Activated CD8-positive, alpha-beta T cell treated with anti-CD3 and anti-CD28 coated beads for 36 hours (primary cell): ENCODE measurements at regions not wholly inside any gene's neighbourhood (a gene's known extent, or its start where the extent isn't known, plus 50 kb on each side); places are given as distances from the start of the nearest gene placed in this dataset.

Experiments used
- ATAC-seq: fragments of 200-7000 bp; cut with Tn5 transposase; one replicate; pipeline ENCODE4 v1.10.0; 2021; ENCODE audit warnings: mild to moderate bottlenecking, moderate library complexity
- CTCF ChIA-PET: fragments of 350-600 bp; sonication (Branson Sonifier 250); formaldehyde crosslinking; loops from one replicate; lab custom pipeline; 2021; ENCODE audit warnings: antibody characterized with exemption; lab: Charles Lee
- POLR2A ChIA-PET: fragments of 350-600 bp; sonication (Branson Sonifier 250); formaldehyde crosslinking; loops from one replicate; lab custom pipeline; 2021; ENCODE audit warnings: antibody characterized with exemption; lab: Charles Lee
- DNase-seq: peaks from one replicate; pipeline ENCODE4 v3.0.0-alpha.2; 2020
- H3K27ac Mint-ChIP-seq: one replicate; pipeline ENCODE4 v1.8.0; 2021; ENCODE audit warnings: mild to moderate bottlenecking, mixed read lengths
- H3K27me3 Mint-ChIP-seq: one replicate; pipeline ENCODE4 v1.8.0; 2021; ENCODE audit warnings: mixed read lengths
- H3K36me3 Mint-ChIP-seq: one replicate; pipeline ENCODE4 v1.8.0; 2021; ENCODE audit warnings: low read depth, mixed read lengths
- H3K4me1 Mint-ChIP-seq: one replicate; pipeline ENCODE4 v1.8.0; 2021; ENCODE audit warnings: low read depth, mixed read lengths
- H3K4me3 Mint-ChIP-seq: one replicate; pipeline ENCODE4 v1.8.0; 2021; ENCODE audit warnings: mild to moderate bottlenecking, moderate library complexity, mixed read lengths
- H3K9me3 Mint-ChIP-seq: one replicate; pipeline ENCODE4 v1.8.0; 2021; ENCODE audit warnings: mixed read lengths
- CTCF ChIP-seq: fragments of 200-600 bp; IDR thresholded peaks from one replicate; pipeline ENCODE4 v1.8.0; 2022; ENCODE audit warnings: antibody characterized with exemption, mild to moderate bottlenecking
- intact Hi-C: fragments of 100-400 bp; cut with micrococcal nuclease; formaldehyde crosslinking; loops from one replicate; pipeline ENCODE4 v1.10.0; 2022

GRCh38 chr7:67821116-67821515 is 824.5 kb downstream of the TYW1 start:
- Mint-ChIP-seq H3K9me3 (peaks cover 16% of the 10 kb centered on the region), H3K4me3 (no peak overlapping the region), H3K36me3 (no peaks in the 10 kb centered on the region), H3K4me1 (no peaks in the 10 kb centered on the region), H3K27ac (no peak overlapping the region), H3K27me3 (no peaks in the 10 kb centered on the region)
- CTCF ChIA-PET, result no interaction called here
- DNase-seq, result no peak
- no peak for TF ChIP-seq CTCF
- POLR2A ChIA-PET, result no interaction called here
- ATAC-seq, result no peak
- intact Hi-C loops, result no loop called here

DNA sequence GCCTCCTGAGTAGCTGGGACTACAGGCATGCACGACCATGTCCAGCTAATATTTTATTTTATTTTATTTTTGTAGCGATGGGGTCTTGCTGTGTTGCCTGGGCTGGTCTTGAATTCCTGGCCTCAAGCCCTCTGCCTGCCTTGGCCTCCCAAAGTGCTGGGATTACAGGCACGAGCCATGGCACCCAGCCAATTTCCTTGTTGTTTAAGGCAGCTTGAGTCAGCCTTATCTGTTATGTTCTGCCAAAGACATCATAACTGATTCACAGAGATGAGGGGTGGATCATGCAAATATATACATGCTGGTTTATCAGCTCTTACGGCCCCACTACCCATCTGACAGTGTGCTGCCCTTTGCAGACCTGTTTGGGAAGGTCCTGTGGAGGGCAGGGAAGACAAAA is 826.7 kb downstream of the TYW1 start:
- Mint-ChIP-seq H3K4me1 (no peaks in the 10 kb centered on the region), H3K9me3 (peaks cover 12% of the 10 kb centered on the region)

DNA sequence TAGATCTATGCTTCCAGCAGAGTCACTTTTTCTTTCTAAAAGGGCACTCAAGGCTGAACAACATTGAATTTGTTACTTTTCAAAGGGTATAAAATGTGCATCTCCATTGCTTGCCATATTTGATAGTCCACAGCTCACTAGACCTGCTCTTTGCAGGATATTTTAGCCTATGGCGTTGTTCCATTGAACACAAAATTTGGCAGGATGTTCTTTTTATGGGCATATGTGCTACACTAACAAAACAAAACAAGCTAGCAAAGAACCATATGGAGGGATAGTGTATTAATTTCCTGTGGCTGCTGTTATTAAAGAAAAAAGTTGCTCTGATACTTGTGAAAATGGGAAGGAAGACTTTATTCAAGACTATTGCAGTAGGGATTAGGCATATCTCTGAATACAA is 828.7 kb downstream of the TYW1 start:
- intact Hi-C loops, result no loop called here
- CTCF ChIA-PET, result no interaction called here

More for the DNA sequence above, 826.7 kb downstream of the TYW1 start:
- no peaks in the 10 kb centered on the region for H3K36me3 Mint-ChIP-seq
- no peak overlapping the region for H3K27ac Mint-ChIP-seq
- H3K27me3 Mint-ChIP-seq, result no peaks in the 10 kb centered on the region
- intact Hi-C loops, result no loop called here
- no peak for TF ChIP-seq CTCF
- ChIA-PET CTCF (no interaction called here), POLR2A (no interaction called here)
- DNase-seq (no peak), ATAC-seq (no peak)
- H3K4me3 Mint-ChIP-seq, result no peak overlapping the region

DNA sequence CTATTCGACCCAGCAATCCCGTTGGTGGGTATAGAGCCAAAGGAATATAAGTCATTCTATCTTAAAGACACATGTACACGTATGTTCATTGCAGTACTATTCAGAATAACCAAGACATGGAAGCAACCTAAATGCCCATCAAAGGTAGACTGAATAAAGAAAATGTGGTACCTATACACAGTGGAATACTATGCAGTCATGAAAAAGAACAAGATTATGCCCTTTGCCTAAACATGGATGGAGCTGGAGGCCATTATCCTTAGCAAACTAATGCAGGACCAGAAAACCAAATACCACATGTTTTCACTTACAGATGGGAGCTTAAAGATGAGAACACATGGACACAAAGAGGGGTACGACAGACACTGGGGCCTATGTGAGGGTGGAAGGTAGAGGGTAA is 845.3 kb downstream of the TYW1 start:
- ChIA-PET CTCF (no interaction called here), POLR2A (no interaction called here)
- H3K36me3 Mint-ChIP-seq, result no peaks in the 10 kb centered on the region
- ATAC-seq, result no peak
- H3K27me3 Mint-ChIP-seq, result no peaks in the 10 kb centered on the region
- peaks cover 6% of the 10 kb centered on the region for H3K9me3 Mint-ChIP-seq
- TF ChIP-seq CTCF, result no peak
- DNase-seq, result no peak
- no peak overlapping the region for H3K27ac Mint-ChIP-seq
- intact Hi-C loops, result no loop called here
- H3K4me3 Mint-ChIP-seq, result no peak overlapping the region
- no peaks in the 10 kb centered on the region for H3K4me1 Mint-ChIP-seq

More for the DNA sequence above, 828.7 kb downstream of the TYW1 start:
- Mint-ChIP-seq H3K9me3 (peaks cover 3% of the 10 kb centered on the region), H3K4me3 (no peak overlapping the region), H3K27me3 (no peaks in the 10 kb centered on the region), H3K36me3 (no peaks in the 10 kb centered on the region), H3K27ac (no peak overlapping the region), H3K4me1 (no peaks in the 10 kb centered on the region)
- ATAC-seq, result no peak
- no peak for TF ChIP-seq CTCF
- DNase-seq, result no peak
- POLR2A ChIA-PET, result no interaction called here

- no peak overlapping the region for H3K27ac Mint-ChIP-seq
- peaks cover 6% of the 10 kb centered on the region for H3K9me3 Mint-ChIP-seq
- POLR2A ChIA-PET, result no interaction called here
- no peaks in the 10 kb centered on the region for H3K4me1 Mint-ChIP-seq
- no peak overlapping the region for H3K4me3 Mint-ChIP-seq
- DNase-seq (no peak), ATAC-seq (no peak)
- CTCF ChIA-PET, result no interaction called here
- no peaks in the 10 kb centered on the region for H3K36me3 Mint-ChIP-seq
- intact Hi-C loops, result no loop called here
- TF ChIP-seq CTCF, result no peak
- H3K27me3 Mint-ChIP-seq, result no peaks in the 10 kb centered on the region
Observed at GRCh38 chr7:67842571-67842970, 845.9 kb downstream of the TYW1 start.
